GM23338 (cell line): ENCODE measurements at regions not wholly inside any gene's neighbourhood (a gene's known extent, or its start where the extent isn't known, plus 50 kb on each side); places are given as distances from the start of the nearest gene placed in this dataset.

ENCODE experiments used
- ATAC-seq: fragments of 200-7000 bp; cut with Tn5 transposase; 3 replicates; pipeline ENCODE4 v1.9.1; 2020
- DNase-seq: peaks from one replicate; pipeline ENCODE4 v3.0.0-alpha.2; 2015; ENCODE audit warnings: low spot score
- H2AFZ ChIP-seq: fragments of 200-600 bp; sonication (generic); 2 replicates; pipeline ENCODE4 v1.8.0; 2016; ENCODE audit warnings: antibody characterized with exemption, mild to moderate bottlenecking, moderate library complexity
- H3F3A ChIP-seq: fragments of 200-600 bp; sonication (generic); replicated peaks from 2 replicates; pipeline ENCODE4 v1.8.0; 2017; ENCODE audit warnings: antibody characterized with exemption, mixed run types, low read depth
- H3K27ac ChIP-seq: fragments of 200-600 bp; sonication (generic); 2 replicates; pipeline ENCODE4 v1.6.1; 2016; ENCODE audit warnings: low read depth
- H3K27me3 ChIP-seq: fragments of 200-600 bp; sonication (generic); 2 replicates; pipeline ENCODE4 v1.8.0; 2016; ENCODE audit warnings: mild to moderate bottlenecking, mixed run types, moderate library complexity; ENCODE audit not compliant: insufficient read depth
- H3K36me3 ChIP-seq: fragments of 200-600 bp; sonication (generic); 2 replicates; pipeline ENCODE4 v1.8.0; 2016; ENCODE audit warnings: mild to moderate bottlenecking; ENCODE audit not compliant: insufficient read depth
- H3K4me1 ChIP-seq: fragments of 200-600 bp; sonication (generic); 2 replicates; pipeline ENCODE4 v1.8.0; 2016; ENCODE audit warnings: mild to moderate bottlenecking, moderate library complexity; ENCODE audit not compliant: insufficient read depth
- H3K4me2 ChIP-seq: fragments of 200-600 bp; sonication (generic); 2 replicates; pipeline ENCODE4 v1.7.1; 2017; ENCODE audit warnings: mixed run types
- H3K4me3 ChIP-seq: fragments of 200-600 bp; sonication (generic); 2 replicates; pipeline ENCODE4 v1.6.1; 2016; ENCODE audit warnings: mixed run types
- H3K79me2 ChIP-seq: fragments of 200-600 bp; sonication (generic); replicated peaks from 2 replicates; pipeline ENCODE4 v1.8.0; 2017; ENCODE audit warnings: mild to moderate bottlenecking; ENCODE audit not compliant: insufficient read depth
- H3K9me2 ChIP-seq: fragments of 200-600 bp; sonication (generic); 2 replicates; pipeline ENCODE4 v1.8.0; 2017; ENCODE audit not compliant: insufficient read depth
- H4K20me1 ChIP-seq: fragments of 200-600 bp; sonication (generic); replicated peaks from 2 replicates; pipeline ENCODE4 v1.8.0; 2017; ENCODE audit warnings: mild to moderate bottlenecking; ENCODE audit not compliant: insufficient read depth
- H3K27ac Mint-ChIP-seq: 2 replicates; pipeline ENCODE4 v1.8.0; 2020; ENCODE audit warnings: inconsistent platforms, mild to moderate bottlenecking, moderate library complexity, mixed read lengths
- H3K27me3 Mint-ChIP-seq: 3 replicates; pipeline ENCODE4 v1.8.0; 2022; ENCODE audit warnings: low read depth, mild to moderate bottlenecking, moderate library complexity, mixed read lengths, inconsistent platforms; ENCODE audit not compliant: insufficient read depth, poor library complexity
- H3K36me3 Mint-ChIP-seq: 3 replicates; pipeline ENCODE4 v1.8.0; 2021; ENCODE audit warnings: low read depth, mild to moderate bottlenecking, inconsistent platforms, moderate library complexity, mixed read lengths
- H3K4me1 Mint-ChIP-seq: 3 replicates; pipeline ENCODE4 v1.8.0; 2020; ENCODE audit warnings: mild to moderate bottlenecking, inconsistent platforms, mixed read lengths
- H3K4me3 Mint-ChIP-seq: 3 replicates; pipeline ENCODE4 v1.8.0; 2021; ENCODE audit warnings: moderate library complexity, mild to moderate bottlenecking, inconsistent platforms, mixed read lengths
- H3K9me3 Mint-ChIP-seq: 3 replicates; pipeline ENCODE4 v1.8.0; 2020; ENCODE audit warnings: moderate library complexity, mild to moderate bottlenecking, inconsistent platforms, mixed read lengths
- ETS1 ChIP-seq: IDR thresholded peaks from 2 replicates; pipeline ENCODE4 v1.6.1; 2016; ENCODE audit warnings: antibody characterized with exemption
- EZH2 ChIP-seq: fragments of 200-600 bp; sonication (generic); IDR thresholded peaks from one replicate; pipeline ENCODE4 v1.8.0; 2017; ENCODE audit warnings: antibody characterized with exemption, mild to moderate bottlenecking, low read depth; ENCODE audit not compliant: unreplicated experiment
- JUNB ChIP-seq: IDR thresholded peaks from one replicate; pipeline ENCODE4 v1.6.1; 2016; ENCODE audit warnings: antibody characterized with exemption; ENCODE audit not compliant: unreplicated experiment
- NANOG ChIP-seq: IDR thresholded peaks from 2 replicates; pipeline ENCODE4 v1.6.1; 2016; ENCODE audit warnings: antibody characterized with exemption, borderline replicate concordance
- POLR2AphosphoS5 ChIP-seq: IDR thresholded peaks from 2 replicates; pipeline ENCODE4 v1.6.1; 2016; ENCODE audit warnings: antibody characterized with exemption, low read depth
- REST ChIP-seq: IDR thresholded peaks from one replicate; pipeline ENCODE4 v1.6.1; 2018; ENCODE audit warnings: antibody characterized with exemption; ENCODE audit not compliant: unreplicated experiment
- STAT1 ChIP-seq: IDR thresholded peaks from one replicate; pipeline ENCODE4 v1.6.1; 2016; ENCODE audit warnings: antibody characterized with exemption; ENCODE audit not compliant: unreplicated experiment
- ZNF114 ChIP-seq: fragments of 250-450 bp; sonication (Bioruptor Pico); IDR thresholded peaks from 2 replicates; pipeline ENCODE4 v1.5.0; 2020; ENCODE audit warnings: mild to moderate bottlenecking, moderate library complexity
- ZNF462 ChIP-seq: fragments of 250-450 bp; sonication (Bioruptor Pico); IDR thresholded peaks from 2 replicates; pipeline ENCODE4 v1.5.0; 2020; ENCODE audit warnings: mild to moderate bottlenecking, moderate library complexity

- Mint-ChIP-seq H3K36me3 (peaks cover 4% of the 10 kb centered on the region; the same call in 2 of the 3 replicates), H3K4me1 (no peaks in the 10 kb centered on the region), H3K9me3 (0 out of 3 replicates have a peak, but pooled peaks cover 2% of the 10 kb centered on the region), H3K4me3 (no peak overlapping the region), H3K27me3 (no peaks in the 10 kb centered on the region), H3K27ac (no peak overlapping the region)
- Histone ChIP-seq H3K36me3 (no peaks in the 10 kb centered on the region), H4K20me1 (no peaks in the 10 kb centered on the region), H3K9me2 (no peaks in the 10 kb centered on the region), H3K4me2 (no peak overlapping the region), H2AFZ (no peak overlapping the region), H3K4me1 (no peaks in the 10 kb centered on the region), H3K27ac (no peak overlapping the region), H3K27me3 (no peaks in the 10 kb centered on the region), H3K4me3 (no peak overlapping the region), H3K79me2 (no peaks in the 10 kb centered on the region), H3F3A (no peaks in the 10 kb centered on the region)
- TF ChIP-seq REST (no peak), POLR2AphosphoS5 (no peak), STAT1 (no peak), NANOG (no peak), JUNB (no peak), ETS1 (no peak), ZNF114 (CRISPR knock-in tag) (no peak), ZNF462 (no peak), EZH2 (no peak)
- no peak for DNase-seq
- ATAC-seq: no peak
Observed at GRCh38 chrX:21132686-21133393, 241.4 kb upstream of the CNKSR2 start.
